ENCODE measurements at regions not wholly inside any gene's neighbourhood (a gene's known extent, or its start where the extent isn't known, plus 50 kb on each side); places are given as distances from the start of the nearest gene placed in this dataset.

DNA sequence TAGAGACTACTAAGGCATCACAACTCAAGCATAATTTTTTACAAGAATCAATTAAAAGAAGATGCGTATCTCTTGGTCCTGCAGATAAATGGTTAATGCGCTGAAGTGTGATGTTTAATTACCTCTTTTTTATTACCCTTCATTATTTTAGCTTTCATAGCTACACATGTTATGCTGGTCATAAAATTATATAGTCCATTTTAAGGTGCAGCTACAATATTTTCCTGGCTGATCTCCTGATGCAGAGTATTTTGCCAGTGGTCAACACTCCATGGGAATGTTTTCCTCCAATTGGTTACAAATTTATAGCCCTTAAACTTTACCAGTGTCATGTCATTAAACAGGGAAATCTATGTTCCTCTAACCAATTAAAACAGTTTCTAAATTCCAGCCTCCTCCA is 1617.2 kb downstream of the PCDH7 start:
- ATAC-seq (no peak), DNase-seq (ENCODE audit: missing footprints) (no peak)
- intact Hi-C loops (cut with DNase I) = no loop called here

DNA sequence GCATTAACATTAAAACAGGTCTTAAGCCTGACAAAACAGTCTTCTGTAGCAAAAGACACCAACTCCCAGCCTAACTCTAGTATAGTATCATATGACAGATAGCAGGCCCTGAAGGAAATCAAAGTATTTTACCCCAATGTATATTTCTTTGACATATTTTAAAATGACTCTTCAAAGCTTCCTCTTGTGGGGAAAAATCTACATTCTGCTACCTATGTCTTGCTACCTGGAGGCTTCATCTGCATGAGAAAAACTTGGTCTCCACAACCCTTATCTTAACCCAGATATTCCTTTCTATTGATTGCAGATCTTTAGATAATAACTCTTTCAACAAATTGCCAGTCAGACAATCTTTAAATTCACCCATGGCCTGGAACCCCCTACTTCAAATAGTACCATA is 1620.4 kb downstream of the PCDH7 start:
- intact Hi-C loops (cut with DNase I) = no loop called here
- no peak for ATAC-seq

DNA sequence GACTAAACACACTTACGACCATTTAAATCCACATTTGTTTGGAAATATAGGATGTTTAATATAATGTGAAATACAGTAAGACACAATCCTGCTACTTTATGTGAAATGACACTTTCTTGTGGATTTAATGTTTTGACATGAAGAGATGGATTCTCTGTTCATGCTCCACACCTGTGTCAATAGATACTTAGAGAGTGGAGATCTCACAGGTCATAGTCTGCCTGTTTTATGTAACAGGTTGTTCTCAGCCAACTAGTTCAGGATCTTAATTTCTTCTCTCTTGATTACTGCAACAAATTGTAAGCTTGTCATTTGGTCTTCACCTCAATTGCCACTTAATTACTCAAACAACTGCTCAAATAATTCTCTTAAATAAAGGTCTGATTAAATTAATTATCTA is 1621.2 kb downstream of the PCDH7 start:
- ATAC-seq (no peak), DNase-seq (ENCODE audit: missing footprints) (no peak)
- intact Hi-C loops (cut with DNase I) = no loop called here

More for the DNA sequence above, 1620.4 kb downstream of the PCDH7 start:
- no peak for DNase-seq (ENCODE audit: missing footprints)

DNA sequence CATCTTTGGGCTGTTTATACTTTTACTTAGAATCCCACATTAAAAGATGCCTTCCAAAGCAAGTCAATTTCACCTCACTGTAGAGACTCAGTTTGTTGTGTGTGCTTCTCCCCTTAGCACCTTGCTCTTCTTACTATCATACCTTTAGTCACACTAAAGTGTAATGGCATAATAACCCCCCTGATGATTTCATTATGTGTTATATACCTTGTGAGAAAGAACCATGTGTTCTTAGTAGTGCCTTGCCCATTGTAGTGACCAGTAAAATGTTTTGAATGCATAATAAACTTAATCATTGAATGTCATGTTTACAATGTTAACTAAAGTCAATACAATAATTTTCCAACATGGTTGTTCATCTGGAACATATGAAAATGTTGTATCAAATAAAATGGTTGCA is 1621.9 kb downstream of the PCDH7 start:
- DNase-seq (ENCODE audit: missing footprints) = no peak
- intact Hi-C loops (cut with DNase I) = no loop called here
- no peak for ATAC-seq

DNA sequence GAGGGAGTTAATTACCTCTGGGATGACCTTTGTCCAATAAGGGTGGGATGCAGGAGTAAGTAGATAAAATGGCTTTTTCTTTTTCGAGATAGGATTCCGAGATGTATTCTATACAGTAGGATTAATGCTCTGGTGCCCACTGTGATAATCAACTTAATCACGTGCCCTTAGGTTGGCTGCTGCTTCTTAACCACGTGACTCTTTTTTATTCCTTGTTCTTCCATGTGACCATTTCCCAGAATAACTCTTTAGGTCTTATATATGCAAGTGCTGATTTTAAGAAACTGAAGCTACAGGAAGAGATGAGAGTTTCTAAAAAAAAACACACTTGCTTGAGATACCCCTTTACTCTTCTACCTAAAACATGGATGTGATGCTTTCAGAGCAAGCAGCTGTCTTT is 1628.9 kb downstream of the PCDH7 start:
- DNase-seq (ENCODE audit: missing footprints) (no peak), ATAC-seq (no peak)
- intact Hi-C loops (cut with DNase I) = no loop called here

DNA sequence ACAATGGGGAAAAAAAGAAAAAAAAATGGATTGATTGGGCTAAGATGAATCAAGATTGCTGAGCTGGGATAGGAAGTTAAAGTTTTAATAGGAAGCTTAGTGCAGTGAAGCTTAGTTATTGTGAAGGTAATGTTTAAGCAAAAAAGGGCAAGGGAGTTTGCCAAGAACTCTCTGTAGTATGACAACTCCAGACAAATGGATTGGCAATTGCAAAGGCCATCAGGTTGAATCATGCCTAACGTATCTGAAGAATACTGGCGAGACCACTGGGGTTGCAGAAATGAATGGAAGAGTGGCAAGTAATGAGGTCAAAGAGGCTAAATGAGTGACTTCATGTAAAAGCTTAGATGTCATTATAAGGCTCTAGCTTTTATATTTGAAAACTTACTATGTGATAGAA is 1654.0 kb downstream of the PCDH7 start:
- no peak for ATAC-seq
- DNase-seq (ENCODE audit: missing footprints) = no peak
- intact Hi-C loops (cut with DNase I) = no loop called here

GRCh38 chr4:32393806-32394205 is 1673.6 kb downstream of the PCDH7 start:
- intact Hi-C loops (cut with DNase I) = no loop called here
- ATAC-seq (no peak), DNase-seq (ENCODE audit: missing footprints) (no peak)

DNA sequence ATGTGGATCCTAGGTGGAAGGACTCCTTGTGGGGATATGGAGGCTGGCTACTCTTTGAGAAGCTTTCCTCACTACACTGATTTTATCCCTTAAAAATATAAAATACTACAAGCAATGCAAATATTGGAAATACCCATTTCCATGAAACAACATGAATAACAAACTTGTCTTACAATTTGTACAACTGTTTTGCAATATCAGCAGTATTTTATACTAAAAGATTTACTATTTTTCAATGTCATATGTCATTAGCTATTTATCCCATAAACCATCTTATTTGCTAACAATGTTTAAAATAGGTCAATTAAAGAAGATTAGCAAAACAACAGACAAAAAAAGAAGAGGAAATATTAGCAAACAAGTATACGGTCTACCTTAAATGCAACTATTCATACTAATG is 1674.1 kb downstream of the PCDH7 start:
- ATAC-seq (no peak), DNase-seq (ENCODE audit: missing footprints) (no peak)
- intact Hi-C loops (cut with DNase I) = no loop called here

DNA sequence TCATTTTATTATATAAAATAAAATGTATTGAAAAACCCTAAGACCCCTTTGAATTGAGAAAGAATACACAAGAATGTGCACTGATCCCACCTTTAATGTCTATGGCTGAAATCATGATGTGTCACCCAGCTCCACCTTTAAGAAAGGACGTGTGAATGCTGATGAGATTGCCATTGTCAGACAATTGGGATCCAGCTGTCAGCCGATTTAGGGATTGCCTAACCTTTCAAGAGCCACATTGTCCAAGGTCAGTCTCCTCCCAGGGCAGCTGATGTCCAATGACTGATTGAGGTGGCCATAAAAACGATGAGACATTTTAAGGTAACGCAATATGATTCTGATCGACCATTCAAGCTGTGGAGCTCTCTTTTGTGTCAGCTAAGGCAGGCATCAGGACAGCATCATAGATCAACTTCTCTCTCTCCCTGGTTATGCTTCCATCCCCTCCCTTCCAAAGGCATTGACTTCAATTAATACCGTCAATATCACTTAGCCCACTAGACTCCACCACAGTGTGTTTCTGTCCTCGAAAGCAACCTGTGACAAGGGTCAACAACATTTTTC is 1676.4 kb downstream of the PCDH7 start:
- DNase-seq (ENCODE audit: missing footprints) (no peak), ATAC-seq (no peak)
- intact Hi-C loops (cut with DNase I) = no loop called here

- intact Hi-C loops (cut with DNase I) = no loop called here
- no peak for ATAC-seq
- no peak for DNase-seq (ENCODE audit: missing footprints)
Observed at GRCh38 chr4:32400870-32401269, 1680.7 kb downstream of the PCDH7 start.

- intact Hi-C loops (cut with DNase I) = no loop called here
- ATAC-seq = no peak
Observed at GRCh38 chr4:32417113-32417704, 1697.0 kb downstream of the PCDH7 start.

DNA sequence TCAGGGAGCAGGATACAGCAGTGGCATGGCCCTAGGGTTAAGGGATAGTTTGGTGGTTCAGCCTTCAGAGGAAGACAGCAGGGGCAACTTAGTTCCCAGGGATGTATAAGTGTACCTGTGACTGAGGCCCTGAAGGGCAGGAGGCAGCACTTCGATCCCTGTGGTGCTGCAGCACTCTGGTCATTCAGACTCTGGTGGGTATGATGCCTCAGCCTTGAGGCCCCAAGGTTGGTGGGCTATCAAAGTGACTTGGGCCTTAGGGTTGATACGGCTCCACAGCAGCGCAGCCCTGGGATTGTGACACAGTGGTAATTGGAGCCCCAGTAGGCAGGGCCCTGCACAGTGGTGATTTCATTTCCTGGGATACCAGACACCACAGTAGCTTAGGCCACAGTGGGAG is 1703.1 kb downstream of the PCDH7 start:
- intact Hi-C loops (cut with DNase I) = no loop called here
- DNase-seq (ENCODE audit: missing footprints) (no peak), ATAC-seq (no peak)

More at GRCh38 chr4:32417113-32417704, 1697.0 kb downstream of the PCDH7 start:
- no peak for DNase-seq (ENCODE audit: missing footprints)

- intact Hi-C loops (cut with DNase I) = no loop called here
- no peak for ATAC-seq
- no peak for DNase-seq (ENCODE audit: missing footprints)
Observed at GRCh38 chr4:32425243-32425642, 1705.1 kb downstream of the PCDH7 start.

DNA sequence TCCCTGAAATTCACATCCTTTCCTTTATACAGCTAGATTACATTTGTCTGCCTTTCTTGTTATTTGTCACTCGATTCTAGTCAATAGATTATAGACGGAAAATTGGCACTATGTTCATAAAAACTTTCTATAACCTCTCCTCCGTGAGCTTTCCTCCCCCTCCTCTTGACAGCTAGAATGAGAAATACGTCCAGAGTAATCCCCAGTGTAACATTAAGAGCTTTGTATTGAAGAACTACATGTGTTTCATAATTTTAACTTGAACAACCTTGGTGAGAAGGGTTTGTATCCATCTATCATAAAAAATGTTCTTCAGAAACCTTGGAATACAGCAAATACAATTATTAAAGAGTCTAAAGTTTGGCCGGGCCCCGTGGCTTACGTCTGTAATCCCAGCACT is 1707.4 kb downstream of the PCDH7 start:
- DNase-seq (ENCODE audit: missing footprints) (no peak), ATAC-seq (no peak)
- intact Hi-C loops (cut with DNase I) = no loop called here

- ATAC-seq (no peak), DNase-seq (ENCODE audit: missing footprints) (no peak)
- intact Hi-C loops (cut with DNase I) = no loop called here
Observed at GRCh38 chr4:32429151-32429550, 1709.0 kb downstream of the PCDH7 start.

DNA sequence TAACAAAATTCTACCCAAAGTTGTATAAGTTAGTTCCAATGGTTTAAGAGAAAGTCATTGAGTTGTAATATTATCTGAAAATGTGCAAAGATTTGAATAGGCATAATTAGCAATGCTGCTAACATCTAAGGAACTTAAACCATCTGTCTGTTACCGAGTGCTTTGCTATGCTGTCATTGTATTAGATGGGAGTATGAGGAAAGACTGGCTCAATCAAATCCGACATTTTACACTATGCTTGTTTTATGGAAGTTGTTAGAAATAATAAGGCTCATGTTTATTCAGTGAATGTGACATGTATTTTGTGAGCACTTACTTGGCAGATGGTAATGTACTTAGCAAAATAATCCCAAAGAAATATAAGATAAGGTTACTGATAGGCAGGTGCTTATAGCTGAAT is 1715.1 kb downstream of the PCDH7 start:
- DNase-seq (ENCODE audit: missing footprints) (no peak), ATAC-seq (no peak)
- intact Hi-C loops (cut with DNase I) = no loop called here

DNA sequence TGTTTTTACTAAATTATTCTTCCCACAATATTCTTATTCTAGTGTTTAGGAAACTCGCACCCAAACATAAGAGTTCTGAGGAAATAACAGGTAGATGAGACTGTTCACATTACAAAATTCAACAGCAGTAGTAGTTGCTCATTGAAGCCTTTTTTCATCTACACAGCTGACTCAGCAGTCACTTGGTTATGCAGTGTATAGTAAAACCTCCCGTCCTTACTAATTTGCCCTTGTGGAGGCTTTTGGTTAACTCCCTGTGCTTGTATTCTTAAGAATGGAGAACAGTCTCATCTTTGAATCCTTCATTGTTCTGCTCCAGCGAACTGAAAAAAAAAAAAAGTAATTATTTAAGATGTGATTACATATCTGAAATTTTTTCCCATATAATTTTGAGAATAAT is 1716.6 kb downstream of the PCDH7 start:
- DNase-seq (ENCODE audit: missing footprints) (no peak), ATAC-seq (no peak)
- intact Hi-C loops (cut with DNase I) = no loop called here

DNA sequence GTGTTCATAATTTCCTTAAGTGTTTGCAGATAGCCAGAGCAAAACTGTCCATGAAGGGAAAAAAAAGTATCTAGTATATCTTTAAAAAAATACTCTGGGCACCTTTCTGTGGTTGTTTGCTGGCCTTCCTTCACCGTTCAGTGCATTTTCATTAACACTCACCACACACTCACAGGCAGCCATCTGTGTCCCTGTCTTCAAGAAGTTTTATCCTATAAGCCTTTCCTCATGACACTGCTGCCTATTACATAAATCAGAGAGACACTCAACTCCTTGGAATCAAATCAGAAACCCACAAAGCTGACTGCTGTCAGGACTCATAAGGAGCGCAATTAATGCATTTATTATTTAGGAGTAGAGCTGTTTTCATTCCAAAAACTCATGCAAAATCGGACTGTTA is 1720.2 kb downstream of the PCDH7 start:
- no peak for ATAC-seq
- no peak for DNase-seq (ENCODE audit: missing footprints)
- intact Hi-C loops (cut with DNase I) = no loop called here

- DNase-seq (ENCODE audit: missing footprints) (no peak), ATAC-seq (no peak)
- intact Hi-C loops (cut with DNase I) = no loop called here
Observed at GRCh38 chr4:32454482-32454881, 1734.3 kb downstream of the PCDH7 start.

GRCh38 chr4:32455231-32455630 is 1735.1 kb downstream of the PCDH7 start:
- no peak for DNase-seq (ENCODE audit: missing footprints)
- ATAC-seq = no peak
- intact Hi-C loops (cut with DNase I) = no loop called here

DNA sequence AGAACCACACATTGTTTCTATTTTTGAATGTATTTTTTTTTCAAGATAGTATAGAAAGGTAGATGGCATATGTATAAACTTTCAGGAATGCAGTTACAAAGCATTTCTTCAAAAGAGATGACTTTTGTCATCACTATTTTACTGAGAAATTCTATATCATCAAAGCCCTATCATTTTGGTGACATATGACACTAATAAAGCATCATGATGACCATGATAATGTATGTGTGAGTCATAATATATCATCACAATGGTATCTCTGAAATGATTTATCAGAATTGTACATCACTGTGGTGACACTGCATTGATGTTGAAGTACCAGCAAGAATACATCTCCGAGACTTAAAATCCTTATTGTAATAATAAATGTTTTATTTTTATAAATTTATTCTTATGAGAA is 1740.8 kb downstream of the PCDH7 start:
- ATAC-seq (no peak), DNase-seq (ENCODE audit: missing footprints) (no peak)
- intact Hi-C loops (cut with DNase I) = no loop called here
